ENCODE measurements at regions not wholly inside any gene's neighbourhood (a gene's known extent, or its start where the extent isn't known, plus 50 kb on each side); places are given as distances from the start of the nearest gene placed in this dataset.
"Not testable (repeated sequence)": the region's sequence is repeated elsewhere in the genome, so short reads cannot be mapped to it uniquely, and the experiment has no call there.

GRCh38 chr5:27095761-27096160 is 57.4 kb upstream of the CDH9 start:
- no CpG with 5 or more reads among the region's 16 CpGs for WGBS (ENCODE audit: insufficient coverage, insufficient read length)
- H3K4me3 ChIP-seq (ENCODE audit: low read length); H3K4me1 ChIP-seq (ENCODE audit: control insufficient read depth, insufficient read depth, low read length); H3K9me3 ChIP-seq (ENCODE audit: control insufficient read depth, insufficient read depth, low read length); H3K27me3 ChIP-seq (ENCODE audit: control insufficient read depth, insufficient read depth, low read length); H3K36me3 ChIP-seq (ENCODE audit: control insufficient read depth, insufficient read depth, low read length); H3K27ac ChIP-seq (ENCODE audit: low read length); DNase-seq (ENCODE audit: low read depth, low spot score): not testable (repeated sequence)

DNA sequence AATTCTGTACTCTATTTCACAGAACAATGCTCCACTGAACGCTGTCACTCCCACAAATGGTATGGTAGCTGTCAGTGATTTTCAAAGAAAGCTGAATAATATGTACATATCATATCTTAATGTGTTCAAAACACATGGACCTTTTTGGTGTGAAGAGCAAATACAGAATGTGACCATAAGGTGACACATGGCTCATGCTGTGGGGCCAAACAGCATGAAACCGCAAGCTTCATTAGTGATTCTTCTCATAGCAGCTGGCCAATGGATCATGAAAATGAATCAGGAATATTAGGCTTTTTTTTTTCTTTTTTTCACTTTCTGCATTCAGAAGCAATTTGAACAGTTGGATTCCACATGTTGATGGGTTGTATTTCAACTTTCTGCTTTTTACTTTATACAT is 54.9 kb upstream of the CDH9 start:
- peaks cover 2% of the 10 kb centered on the region; the same call in 1 of the 2 replicates for H3K4me1 ChIP-seq (ENCODE audit: control insufficient read depth, insufficient read depth, low read length)
- H3K27me3 ChIP-seq (ENCODE audit: control insufficient read depth, insufficient read depth, low read length), result no peaks in the 10 kb centered on the region
- no peak for DNase-seq (ENCODE audit: low read depth, low spot score)
- no peaks in the 10 kb centered on the region for H3K9me3 ChIP-seq (ENCODE audit: control insufficient read depth, insufficient read depth, low read length)
- no peak overlapping the region for H3K4me3 ChIP-seq (ENCODE audit: low read length)
- no CpG with 5 or more reads among the region's 2 CpGs for WGBS (ENCODE audit: insufficient coverage, insufficient read length)
- no peaks in the 10 kb centered on the region for H3K36me3 ChIP-seq (ENCODE audit: control insufficient read depth, insufficient read depth, low read length)
- H3K27ac ChIP-seq (ENCODE audit: low read length), result no peak overlapping the region

DNA sequence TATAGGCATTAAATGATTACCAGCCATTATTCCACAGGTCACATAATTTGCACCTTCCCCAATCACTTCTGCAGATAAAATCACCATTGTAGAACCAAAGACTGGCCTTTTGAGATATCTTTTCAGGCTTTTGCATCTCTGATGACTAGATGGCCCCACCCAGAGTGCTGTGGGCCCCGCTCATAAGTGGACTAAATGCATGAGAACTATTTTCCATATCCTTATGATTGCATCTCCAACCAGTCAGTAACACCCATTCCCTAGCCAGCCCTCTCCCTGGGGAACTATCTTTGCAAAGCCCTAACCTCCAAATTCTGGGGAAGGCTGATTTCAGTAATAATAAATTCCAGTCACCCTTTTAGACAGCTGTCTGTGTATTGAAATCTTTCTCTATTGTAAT is 53.5 kb upstream of the CDH9 start:
- no peaks in the 10 kb centered on the region for H3K36me3 ChIP-seq (ENCODE audit: control insufficient read depth, insufficient read depth, low read length)

DNA sequence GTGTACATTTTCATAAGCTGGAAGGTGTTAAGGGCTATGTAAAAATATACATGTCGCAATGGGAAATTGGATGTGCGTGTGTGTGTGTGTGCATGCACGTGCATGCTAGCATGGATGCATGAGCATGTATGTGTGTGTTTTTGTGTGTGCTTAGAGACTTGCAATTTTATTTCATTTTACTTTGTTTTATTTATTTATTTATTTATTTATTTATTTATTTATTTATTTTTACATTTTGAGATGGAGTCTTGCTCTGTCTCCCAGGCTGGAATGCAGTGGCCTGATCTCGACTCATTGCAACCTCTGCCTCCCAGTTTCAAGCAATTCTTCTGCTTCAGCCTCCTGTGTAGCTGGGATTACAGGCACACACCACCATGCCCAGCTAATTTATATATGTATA is 50.4 kb upstream of the CDH9 start:
- not testable (repeated sequence) for H3K27ac ChIP-seq (ENCODE audit: low read length); H3K36me3 ChIP-seq (ENCODE audit: control insufficient read depth, insufficient read depth, low read length); H3K4me1 ChIP-seq (ENCODE audit: control insufficient read depth, insufficient read depth, low read length); H3K27me3 ChIP-seq (ENCODE audit: control insufficient read depth, insufficient read depth, low read length); H3K9me3 ChIP-seq (ENCODE audit: control insufficient read depth, insufficient read depth, low read length); DNase-seq (ENCODE audit: low read depth, low spot score); H3K4me3 ChIP-seq (ENCODE audit: low read length)
- no CpG with 5 or more reads among the region's 4 CpGs for WGBS (ENCODE audit: insufficient coverage, insufficient read length)

More for the DNA sequence above, 53.5 kb upstream of the CDH9 start:
- H3K27me3 ChIP-seq (ENCODE audit: control insufficient read depth, insufficient read depth, low read length), result no peaks in the 10 kb centered on the region
- WGBS (ENCODE audit: insufficient coverage, insufficient read length), result no CpG with 5 or more reads among the region's 1 CpG
- no peak for DNase-seq (ENCODE audit: low read depth, low spot score)
- no peaks in the 10 kb centered on the region for H3K9me3 ChIP-seq (ENCODE audit: control insufficient read depth, insufficient read depth, low read length)
- H3K27ac ChIP-seq (ENCODE audit: low read length), result no peak overlapping the region
- no peak overlapping the region for H3K4me3 ChIP-seq (ENCODE audit: low read length)
- peaks cover 2% of the 10 kb centered on the region; the same call in 1 of the 2 replicates for H3K4me1 ChIP-seq (ENCODE audit: control insufficient read depth, insufficient read depth, low read length)

Data from iPS DF 6.9 (cell line).